ENCODE measurements at regions not wholly inside any gene's neighbourhood (a gene's known extent, or its start where the extent isn't known, plus 50 kb on each side); places are given as distances from the start of the nearest gene placed in this dataset.

DNA sequence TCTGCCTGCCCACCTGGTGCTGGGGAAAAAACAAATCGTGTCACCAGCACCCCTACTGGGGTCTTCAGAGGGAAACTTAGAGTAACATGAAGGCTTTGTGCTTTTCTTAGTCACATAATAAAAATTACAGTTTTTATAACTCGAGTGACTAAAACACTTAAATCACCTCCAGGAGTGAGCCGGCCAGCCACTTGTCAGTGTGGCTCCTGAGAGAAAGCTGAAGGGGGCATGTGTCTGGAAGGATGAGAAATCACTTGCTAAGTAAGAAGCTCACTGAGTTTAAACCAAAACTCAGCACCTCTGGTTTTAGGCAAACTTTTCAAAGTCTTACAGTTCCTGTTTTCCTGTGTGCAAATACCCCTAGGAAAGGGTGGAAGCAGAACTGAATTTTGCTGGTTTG, 372.2 kb downstream of the CDH26 start:
- TF ChIP-seq CTCF (IDR thresholded peaks at IDR 0.05) (no peak), POLR2A (IDR thresholded peaks at IDR 0.05) (no peak)

Measured in uterus (tissue), 2 donors.